ENCODE measurements at regions not wholly inside any gene's neighbourhood (a gene's known extent, or its start where the extent isn't known, plus 50 kb on each side); places are given as distances from the start of the nearest gene placed in this dataset.
"Not testable (repeated sequence)": the region's sequence is repeated elsewhere in the genome, so short reads cannot be mapped to it uniquely, and the experiment has no call there.

DNA sequence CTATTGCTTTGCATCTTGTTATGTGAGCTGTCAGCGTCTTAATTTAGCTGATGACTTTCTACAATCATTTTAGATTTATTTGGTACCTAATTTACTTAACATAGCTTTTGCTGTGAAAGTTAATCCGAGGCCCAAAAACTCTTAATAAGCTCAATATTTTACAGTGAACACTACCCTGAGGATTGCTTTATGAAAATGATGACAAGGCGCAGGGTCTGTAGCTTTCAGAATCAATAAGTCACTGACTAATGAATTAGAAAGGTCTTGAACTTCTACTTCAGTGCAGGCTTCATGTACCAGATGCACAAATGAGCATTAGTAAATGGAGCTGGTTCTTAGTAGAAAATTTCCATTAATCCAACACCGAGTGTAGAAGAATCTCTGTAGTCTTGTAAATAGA, 81.4 kb upstream of the ZNF366 start:
- DNase-seq (ENCODE audit: low spot score), result no peak

DNA sequence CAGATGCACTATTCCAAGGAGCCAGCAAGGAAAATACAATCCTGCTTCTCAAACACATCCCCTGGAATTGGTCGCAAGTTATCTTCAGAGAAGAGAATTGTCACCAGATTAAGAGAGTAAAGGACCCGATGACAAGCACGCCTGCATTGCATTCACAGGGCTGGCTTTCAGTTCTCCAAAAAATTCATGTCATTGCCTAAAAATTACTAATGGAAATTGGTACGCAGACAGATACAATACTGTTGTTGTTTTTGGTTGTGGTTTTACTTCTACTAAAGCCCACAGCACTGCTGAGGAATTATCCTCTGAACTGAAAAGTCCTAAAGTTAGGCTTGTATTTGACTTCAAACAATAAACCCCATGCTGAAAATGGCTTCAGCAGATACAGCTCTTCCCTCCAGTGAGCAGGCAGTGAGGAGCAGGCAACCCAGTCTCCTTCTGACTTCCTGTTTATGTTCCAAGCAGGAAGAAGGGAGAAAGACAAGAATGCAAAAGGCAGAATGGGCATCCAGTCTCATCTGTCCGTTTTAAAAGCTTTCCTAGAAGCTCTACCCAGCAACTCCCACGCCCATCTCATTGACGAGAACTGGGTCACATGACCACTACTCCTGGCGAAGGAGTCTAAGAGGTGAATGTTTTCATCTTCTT, 80.6 kb upstream of the ZNF366 start:
- DNase-seq (ENCODE audit: low spot score), result no peak

DNA sequence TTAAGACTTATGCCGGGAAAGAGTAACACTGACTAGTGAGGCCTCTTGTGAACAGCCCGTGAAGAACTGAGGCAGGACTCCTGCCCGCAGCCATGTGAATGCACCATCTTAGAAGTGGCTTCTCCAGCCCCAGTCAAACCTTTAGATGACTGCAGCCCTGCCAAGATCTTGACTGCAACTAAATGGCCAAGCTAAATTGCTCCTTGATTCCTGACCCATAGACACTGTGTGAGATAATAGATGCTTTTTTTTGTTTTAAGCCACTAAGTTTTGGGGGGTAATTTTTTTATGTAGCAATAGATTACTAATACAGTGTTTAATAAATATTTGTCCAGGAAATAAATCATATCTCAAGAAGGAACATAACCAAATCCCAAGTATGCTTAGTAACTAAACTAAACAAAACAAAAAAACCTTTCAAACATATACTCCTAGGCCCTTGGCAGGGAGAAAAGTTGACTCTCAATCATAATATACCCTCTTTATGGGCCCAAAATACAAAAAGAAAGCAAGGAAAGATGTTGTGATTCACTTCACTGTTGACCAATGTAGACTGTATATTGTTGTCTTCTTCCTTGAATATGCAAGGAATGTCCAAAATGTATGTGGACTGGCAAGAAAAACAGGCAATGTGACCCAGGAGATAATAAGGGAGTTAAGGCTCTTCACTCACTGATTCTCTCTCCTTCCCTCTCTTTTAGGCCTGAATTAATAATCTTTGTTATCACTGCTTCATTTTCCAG, 79.7 kb upstream of the ZNF366 start:
- no peak for DNase-seq (ENCODE audit: low spot score)

DNA sequence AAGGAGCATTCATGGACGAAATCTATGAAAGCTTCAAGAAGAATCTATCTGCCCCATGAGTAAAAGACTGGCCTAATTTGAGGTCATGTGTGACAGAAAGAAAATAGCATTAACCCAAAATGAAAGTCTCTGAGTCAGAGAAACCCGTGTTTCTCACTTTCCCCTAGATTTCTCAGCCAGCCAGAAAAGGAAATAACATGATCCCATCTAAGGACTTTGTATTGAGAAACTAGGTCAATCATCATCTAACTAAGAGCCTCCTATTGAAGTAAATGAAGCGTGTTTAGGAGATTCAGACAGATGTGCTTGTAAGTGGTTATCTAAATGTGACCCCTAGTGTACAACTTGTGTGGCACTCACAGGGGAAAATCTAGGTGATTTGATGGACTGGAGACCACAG, 77.3 kb upstream of the ZNF366 start:
- DNase-seq (ENCODE audit: low spot score), result no peak

DNA sequence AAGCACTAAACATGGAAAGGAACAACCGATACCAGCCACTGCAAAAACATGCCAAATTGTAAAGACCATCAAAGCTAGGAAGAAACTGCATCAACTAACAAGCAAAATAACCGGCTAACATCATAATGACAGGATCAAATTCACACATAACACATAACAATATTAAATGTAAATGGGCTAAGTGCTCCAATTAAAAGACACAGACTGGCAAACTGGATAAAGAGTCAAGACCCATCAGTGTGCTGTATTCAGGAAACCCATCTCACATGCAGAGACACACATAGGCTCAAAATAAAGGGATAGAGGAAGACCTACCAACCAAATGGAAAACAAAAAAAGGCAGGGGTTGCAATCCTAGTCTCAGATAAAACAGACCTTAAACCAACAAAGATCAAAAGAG, 72.1 kb upstream of the ZNF366 start:
- not testable (repeated sequence) for DNase-seq (ENCODE audit: low spot score)

DNA sequence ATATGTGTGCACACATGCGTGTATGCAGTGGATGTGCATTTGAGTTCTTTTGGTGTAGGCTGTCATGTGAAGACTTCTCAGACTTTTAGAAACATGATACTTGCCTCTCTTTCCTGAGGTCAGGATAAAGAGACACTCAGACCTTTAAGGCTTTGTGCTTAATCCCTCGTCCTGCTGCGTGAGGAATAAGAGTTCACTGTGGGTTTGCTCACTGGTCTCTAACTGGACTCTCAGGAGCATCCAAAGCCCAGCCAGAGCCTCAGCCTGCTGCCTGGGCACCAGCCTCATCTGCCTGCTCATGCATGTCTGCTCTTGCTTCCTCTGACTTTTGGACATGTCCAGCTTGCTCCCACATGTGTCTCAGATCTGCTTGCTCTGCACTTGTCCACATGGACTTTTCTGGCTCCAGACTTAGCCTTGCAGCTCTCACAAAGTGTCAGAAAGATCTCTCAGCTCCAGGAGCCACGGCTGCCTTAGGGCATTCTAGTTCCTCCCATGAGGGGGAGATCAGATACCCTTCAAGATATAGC, 65.1 kb upstream of the ZNF366 start:
- DNase-seq (ENCODE audit: low spot score), result no peak

DNA sequence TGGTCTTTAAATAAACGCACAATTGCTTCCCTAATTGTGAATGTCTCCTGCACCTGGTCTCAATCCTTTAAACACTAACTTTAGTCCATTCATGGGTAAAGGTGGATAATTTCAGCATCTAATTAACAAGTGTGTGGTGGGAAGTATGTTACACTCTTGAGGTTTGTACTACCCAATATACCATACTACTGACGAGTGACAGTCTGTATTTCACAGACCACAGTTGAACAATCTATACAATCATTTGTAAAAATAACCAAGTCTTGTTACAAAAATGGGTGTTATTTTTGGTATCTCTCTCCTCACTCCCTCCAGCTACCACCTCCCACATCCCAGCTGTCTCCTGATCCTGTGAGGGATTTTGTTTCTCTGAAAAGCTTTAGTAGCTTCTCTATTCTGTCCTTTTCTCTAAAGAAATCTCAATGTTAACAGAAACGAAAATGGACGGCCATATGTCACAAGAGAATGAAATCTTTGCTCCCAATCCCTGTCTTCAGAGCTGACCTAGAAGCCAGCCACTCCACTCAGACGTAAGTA, 62.3 kb upstream of the ZNF366 start:
- DNase-seq (ENCODE audit: low spot score), result no peak

DNA sequence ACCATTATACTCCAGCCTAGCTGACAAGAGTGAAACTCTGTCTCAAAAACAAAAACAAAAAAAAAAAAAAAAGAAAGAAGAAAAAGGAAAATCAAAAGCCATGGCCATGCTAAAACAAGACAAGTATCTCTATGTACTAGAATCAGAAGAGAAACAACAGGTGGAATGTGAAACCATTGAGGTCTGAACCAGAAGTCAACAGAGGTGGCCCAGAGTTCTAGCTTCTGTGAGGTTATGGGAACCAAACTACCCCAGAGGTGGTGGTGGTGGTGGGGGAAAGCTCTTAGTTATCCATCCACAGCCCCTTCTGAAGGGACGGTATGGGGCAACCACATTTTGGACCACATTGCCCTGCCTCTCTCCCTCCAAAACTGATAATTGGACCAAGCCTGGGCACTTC, 59.5 kb upstream of the ZNF366 start:
- DNase-seq (ENCODE audit: low spot score), result no peak

DNA sequence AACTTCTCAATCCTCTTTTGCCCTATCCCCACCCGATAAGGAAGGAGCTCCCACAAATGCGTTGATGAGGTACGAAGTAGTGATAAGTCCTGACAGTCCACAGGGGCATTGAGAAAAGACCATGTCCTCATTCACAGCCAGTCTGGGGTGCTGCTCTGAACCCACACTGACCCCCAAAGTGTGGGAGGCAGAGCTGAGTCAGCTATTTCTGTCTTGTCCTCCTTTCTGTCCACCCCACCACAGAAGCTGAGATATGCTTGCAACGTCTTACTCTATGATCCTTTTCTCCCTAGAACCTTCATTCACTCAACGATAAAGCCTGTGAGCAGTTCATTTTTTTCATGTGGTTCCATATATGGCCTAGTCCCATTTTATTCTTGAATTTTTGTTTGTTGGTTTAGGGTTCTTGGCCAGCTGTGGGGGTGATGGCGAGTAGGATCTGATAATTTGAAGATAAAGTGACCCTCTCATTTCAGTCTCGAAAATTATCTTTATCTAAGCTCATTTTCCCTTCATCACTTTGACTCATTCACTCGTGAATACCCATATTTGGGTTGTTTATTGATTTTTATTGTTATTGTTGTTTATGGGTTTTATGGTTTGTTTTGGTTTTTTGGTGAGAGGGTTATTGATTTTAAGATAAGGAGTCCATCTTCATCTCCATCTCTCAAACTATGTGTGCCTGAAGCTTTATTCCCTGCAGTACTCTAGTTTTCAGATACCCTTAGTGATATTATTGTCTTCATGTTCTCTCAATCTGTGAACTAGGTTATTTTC, 58.5 kb upstream of the ZNF366 start:
- no peak for DNase-seq (ENCODE audit: low spot score)

DNA sequence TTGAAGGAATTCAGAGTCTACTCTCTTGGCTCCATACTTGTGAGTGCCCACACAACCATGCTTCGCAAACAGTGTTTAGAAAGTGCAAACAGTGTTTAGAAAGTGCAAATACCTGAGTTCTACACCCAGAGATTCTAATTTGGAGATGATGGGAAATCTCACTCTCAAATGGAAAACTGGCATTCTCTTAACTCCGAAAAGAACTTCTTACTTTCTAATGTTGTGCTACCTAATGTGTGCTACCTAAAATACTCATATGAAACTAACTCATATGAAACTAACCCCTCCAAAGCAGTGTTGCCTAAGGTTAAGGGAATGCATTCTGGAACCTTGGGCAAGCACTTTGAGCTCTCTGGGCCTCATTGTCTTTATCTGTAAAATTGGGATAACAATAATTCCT, 55.5 kb upstream of the ZNF366 start:
- DNase-seq (ENCODE audit: low spot score), result no peak

DNA sequence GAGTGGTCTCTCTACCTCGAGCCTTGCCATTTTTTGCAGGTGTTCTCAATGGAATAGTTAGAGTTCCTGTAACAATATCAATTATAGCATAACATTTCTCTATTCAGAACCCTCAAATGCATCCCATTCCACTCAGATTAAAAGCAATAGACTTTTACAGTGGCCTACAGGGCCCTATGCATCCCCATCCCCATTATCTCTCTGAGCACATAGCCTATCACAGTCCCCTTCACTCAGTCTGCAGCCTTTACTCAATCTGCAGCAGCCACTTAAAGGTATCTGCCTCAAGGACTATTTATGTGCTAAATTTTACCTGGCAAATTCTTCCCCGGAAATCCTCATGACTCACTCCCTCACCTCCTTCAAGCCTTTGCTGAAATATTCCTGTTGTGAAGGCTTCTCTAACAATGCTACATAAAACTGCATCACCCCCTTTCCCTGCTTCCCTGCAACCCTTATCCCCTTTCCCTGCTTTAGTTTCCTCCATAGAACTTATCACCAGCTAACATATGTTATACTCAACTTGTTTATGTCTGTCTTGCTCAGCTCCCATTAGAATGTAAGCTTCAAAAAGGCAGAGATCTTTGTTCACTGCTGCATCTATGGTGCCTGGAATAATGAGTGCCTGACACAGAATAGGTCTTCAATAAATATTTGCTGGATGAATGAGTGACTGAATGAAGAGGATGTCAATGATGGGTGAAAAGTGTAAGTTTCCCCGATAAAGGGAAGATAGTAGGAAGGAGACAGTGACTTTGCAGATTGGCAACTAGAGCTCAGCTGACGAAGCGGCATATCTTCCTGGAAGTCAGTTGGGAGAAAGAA, 54.1 kb upstream of the ZNF366 start:
- DNase-seq (ENCODE audit: low spot score), result no peak

DNA sequence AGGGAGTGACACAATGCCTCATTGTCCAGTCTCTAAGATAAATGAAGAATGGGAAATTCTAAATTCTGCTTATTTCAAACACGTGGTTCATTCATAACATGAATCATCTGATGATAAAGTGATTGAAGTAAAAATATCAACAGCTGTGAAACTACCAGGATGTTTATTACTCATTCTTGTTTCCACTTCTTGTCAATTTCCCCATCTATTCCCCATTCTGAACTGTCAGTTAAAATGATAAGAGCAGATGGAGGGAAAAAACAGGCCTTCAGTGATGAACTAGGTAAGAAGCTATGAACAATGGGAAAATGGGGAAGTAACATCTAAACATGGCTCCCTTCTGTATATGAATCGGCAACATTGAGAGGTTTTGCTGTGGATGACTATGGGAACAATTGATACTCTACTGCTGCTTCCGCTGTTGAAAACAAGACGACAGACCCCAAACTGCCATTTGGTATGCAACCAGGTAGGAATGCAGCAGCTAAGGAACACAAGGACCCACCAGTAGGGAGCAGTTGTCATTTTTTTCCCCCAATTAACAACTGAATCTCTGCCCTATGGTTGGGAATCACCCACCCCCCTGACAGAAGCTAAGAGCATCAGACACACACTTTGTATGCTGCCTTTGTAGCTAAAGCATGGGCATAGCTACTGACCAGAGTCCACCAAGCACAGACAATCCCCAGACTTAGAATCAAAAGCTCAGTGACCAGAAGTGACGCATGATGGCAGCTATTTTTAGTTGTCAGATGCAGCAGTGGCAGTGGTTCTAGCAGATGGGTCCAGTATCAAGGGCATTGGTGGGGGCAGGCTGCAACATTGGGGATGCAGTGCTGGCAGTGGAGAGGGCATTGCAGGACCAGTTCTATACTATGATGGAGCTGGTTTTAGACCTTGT, 52.9 kb upstream of the ZNF366 start:
- no peak for DNase-seq (ENCODE audit: low spot score)

DNA sequence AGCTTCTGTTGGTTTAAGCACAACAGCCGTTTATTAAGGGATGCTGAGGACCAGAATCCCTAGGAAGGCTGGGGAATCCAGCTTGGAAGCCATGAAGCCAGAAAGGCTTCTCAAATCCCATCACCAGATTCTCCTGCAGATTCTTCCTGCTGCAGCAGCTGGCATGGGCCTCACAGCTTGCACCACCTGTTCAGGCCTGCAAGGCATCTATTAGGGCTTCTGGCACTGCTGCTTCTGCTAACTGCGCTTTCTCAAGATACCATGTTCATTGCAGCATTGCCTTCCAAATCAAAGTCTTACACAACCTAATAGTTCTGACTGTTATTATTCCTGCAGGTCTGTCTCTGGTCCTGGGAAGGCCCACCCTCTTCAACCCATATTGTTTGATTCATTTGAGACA, 51.2 kb upstream of the ZNF366 start:
- DNase-seq (ENCODE audit: low spot score), result no peak

DNA sequence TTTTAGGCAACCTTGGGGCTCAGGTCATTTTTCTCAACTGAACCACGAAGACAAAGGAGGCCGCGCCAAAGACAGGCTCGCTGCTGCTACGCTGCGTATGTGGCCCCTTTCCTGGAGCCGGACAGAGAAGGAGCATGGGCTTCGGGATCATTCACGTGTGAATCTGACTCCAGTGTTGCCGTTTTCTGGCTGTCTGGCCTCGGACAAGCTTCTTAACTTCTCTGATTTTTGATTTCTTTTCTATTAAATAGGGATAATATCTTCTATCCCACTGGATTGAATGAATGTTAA, 50.8 kb upstream of the ZNF366 start:
- no peak for DNase-seq (ENCODE audit: low spot score)

DNA sequence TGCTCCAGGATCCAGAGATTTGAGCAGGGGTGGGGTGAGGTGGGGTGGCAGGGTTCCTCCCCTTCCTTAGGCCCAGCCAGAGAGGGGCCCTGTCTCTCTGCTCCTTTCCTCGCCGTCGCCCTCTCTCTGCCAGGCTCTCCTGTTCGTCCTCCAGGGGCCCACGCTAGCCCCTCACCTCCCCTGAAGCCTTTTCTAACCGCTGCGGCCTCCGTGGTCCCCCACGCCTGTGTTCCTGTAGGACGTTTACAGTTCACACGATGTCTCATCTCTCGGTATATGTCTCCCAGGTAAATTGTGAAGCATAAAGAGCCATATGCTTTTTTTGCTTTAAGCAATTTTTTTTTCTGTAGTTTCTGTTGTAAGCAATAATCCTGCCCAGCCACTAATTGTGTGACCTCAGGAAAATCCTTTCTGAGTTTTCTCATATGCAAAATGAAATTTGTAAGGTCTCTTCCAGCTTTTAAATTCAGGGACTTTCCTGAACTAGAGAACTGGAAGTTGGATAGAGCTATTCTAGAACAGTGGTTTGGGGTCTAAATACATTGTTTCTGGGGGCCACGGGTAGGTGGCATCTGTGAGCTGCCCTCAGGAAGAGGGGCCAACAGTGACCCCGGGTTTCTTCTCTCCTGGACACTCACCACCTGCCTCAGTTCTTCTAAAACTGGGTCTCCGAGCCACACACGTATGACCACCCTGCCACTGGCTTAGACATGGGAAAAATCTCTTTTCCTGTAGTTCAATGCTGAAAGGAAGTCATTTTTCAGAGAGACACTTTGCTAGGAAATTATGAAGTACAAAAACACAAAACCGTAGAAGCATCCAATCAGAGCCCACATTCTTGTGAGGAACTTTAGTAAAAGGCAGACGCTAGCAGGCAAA, 50.2 kb upstream of the ZNF366 start:
- DNase-seq (ENCODE audit: low spot score), result peak; percentile 25
